Transverse colon (tissue), 3 donors: ENCODE measurements at regions not wholly inside any gene's neighbourhood (a gene's known extent, or its start where the extent isn't known, plus 50 kb on each side); places are given as distances from the start of the nearest gene placed in this dataset.
"Not testable (repeated sequence)": the region's sequence is repeated elsewhere in the genome, so short reads cannot be mapped to it uniquely, and the experiment has no call there.

Experiments
- CTCF ChIP-seq, 5 experiments: fragments of 200-600 bp in 3 of 5; fragments of 450-650 bp in 2 of 5; sonication (generic) in 3 of 5; IDR thresholded peaks; 1 replicate in 2 of 5; 2 replicates in 3 of 5; pipeline ENCODE4 v1.5.1; 2016 to 2017; ENCODE audit warnings: antibody characterized with exemption in 5 of 5, inconsistent platforms in 3 of 5, mild to moderate bottlenecking in 2 of 5, moderate library complexity in 1 of 5
- EP300 ChIP-seq: sonication (generic); formaldehyde crosslinking; IDR thresholded peaks from one replicate; pipeline ENCODE4 v1.6.1; 2017; ENCODE audit warnings: antibody characterized with exemption, low read depth
- POLR2A ChIP-seq: fragments of 450-650 bp; IDR thresholded peaks from one replicate; pipeline ENCODE4 v1.6.1; 2016; ENCODE audit warnings: antibody characterized with exemption, mild to moderate bottlenecking, moderate library complexity

GRCh38 chr21:9821472-9821871, 699.9 kb upstream of the TPTE start:
- not testable (repeated sequence) for TF ChIP-seq EP300; POLR2A; CTCF (IDR thresholded peaks at IDR 0.05)
